Endothelial cell of umbilical vein (primary cell): ENCODE measurements at regions not wholly inside any gene's neighbourhood (a gene's known extent, or its start where the extent isn't known, plus 50 kb on each side); places are given as distances from the start of the nearest gene placed in this dataset.

Experiments used
- CTCF ChIP-seq, 2 donors: IDR thresholded peaks; 1 replicate in 1 of 2; 2 replicates in 1 of 2; pipeline ENCODE4 v1.5.1; 2011; ENCODE audit warnings: low read length in 2 of 2, mild to moderate bottlenecking in 2 of 2, moderate library complexity in 2 of 2, control low read depth in 1 of 2, inconsistent platforms in 1 of 2, low read depth in 1 of 2; ENCODE audit not compliant: insufficient read depth in 1 of 2; ENCODE audit errors: extremely low read depth in 1 of 2
- EZH2 ChIP-seq: IDR thresholded peaks from 2 replicates; pipeline ENCODE4 v1.6.1; 2012; ENCODE audit warnings: borderline replicate concordance, low read depth, mild to moderate bottlenecking, moderate library complexity, low read length, inconsistent platforms; ENCODE audit not compliant: severe bottlenecking
- GATA2 ChIP-seq: IDR thresholded peaks from 2 replicates; pipeline ENCODE4 v1.7.0; 2011; ENCODE audit warnings: low read depth, mild to moderate bottlenecking, moderate library complexity, mixed read lengths, low read length; ENCODE audit not compliant: insufficient read length, insufficient read depth
- MYC ChIP-seq: IDR thresholded peaks from one replicate; pipeline ENCODE4 v1.6.1; 2011; ENCODE audit warnings: mild to moderate bottlenecking, low read depth, low read length
- POLR2A ChIP-seq: IDR thresholded peaks from 2 replicates; pipeline ENCODE4 v1.6.1; 2012; ENCODE audit warnings: low read depth, mild to moderate bottlenecking, control low read depth, low read length
- POLR2AphosphoS5 ChIP-seq: IDR thresholded peaks from 2 replicates; pipeline ENCODE4 v1.6.1; 2012; ENCODE audit warnings: low read depth, mild to moderate bottlenecking, control low read depth, low read length, moderate library complexity; ENCODE audit not compliant: insufficient read depth
- TF ChIP-seq, protein P1 (sequence below): IDR thresholded peaks from 2 replicates; pipeline ENCODE4 v1.6.1; 2011; ENCODE audit not compliant: insufficient read depth, insufficient read length

DNA sequence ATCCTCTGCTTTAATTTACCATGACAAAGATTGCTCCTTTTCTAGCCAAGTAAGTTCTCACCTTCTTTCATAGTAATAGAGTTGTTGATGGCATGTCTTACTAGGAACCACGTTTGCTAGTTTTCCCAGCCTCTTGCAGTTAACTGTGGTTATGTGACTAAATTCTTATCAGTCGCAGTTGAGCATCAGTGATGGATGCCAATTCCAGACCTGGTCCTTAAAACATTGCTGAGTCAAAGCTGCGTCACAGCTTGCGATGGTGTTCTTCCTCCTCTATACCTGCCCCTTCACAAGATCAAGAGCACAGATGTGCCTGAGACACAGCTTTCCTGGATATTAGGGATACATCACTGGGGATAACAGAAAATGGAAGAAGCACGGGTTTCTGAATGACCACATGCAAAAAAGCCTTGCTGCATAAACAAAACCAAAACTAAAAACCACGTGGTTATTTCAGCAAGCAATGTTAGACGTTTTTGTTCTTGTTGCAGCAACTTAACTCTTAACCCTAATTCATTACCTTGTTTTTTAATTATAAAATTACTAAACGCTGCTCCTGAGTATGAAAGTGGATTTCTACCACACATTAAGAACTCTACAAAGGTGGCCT is 97.6 kb upstream of the DACH1 start:
- TF ChIP-seq CTCF (IDR thresholded peaks at IDR 0.05; ENCODE audit: extremely low read depth in 1 of 2, insufficient read depth in 1 of 2, low read depth in 1 of 2, low read length in 2 of 2) (no peak), EZH2 (no peak), POLR2A (no peak), GATA2 (no peak), POLR2AphosphoS5 (no peak), MYC (no peak)
- TF ChIP-seq, protein P1, sequence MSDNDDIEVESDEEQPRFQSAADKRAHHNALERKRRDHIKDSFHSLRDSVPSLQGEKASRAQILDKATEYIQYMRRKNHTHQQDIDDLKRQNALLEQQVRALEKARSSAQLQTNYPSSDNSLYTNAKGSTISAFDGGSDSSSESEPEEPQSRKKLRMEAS = no peak
